HEK293 (cell line): ENCODE measurements at regions not wholly inside any gene's neighbourhood (a gene's known extent, or its start where the extent isn't known, plus 50 kb on each side); places are given as distances from the start of the nearest gene placed in this dataset.

Experiments
- CTCF ChIA-PET: fragments of 350-600 bp; formaldehyde crosslinking; extraction: SDS; loops from one replicate; lab custom pipeline; 2021; ENCODE audit warnings: antibody characterized with exemption; lab: Yijun Ruan, JAX
- POLR2A ChIA-PET: fragments of 300-600 bp; formaldehyde crosslinking; extraction: SDS; loops from one replicate; lab custom pipeline; 2020; ENCODE audit warnings: antibody characterized with exemption, inconsistent platforms; lab: Yijun Ruan, JAX
- H3K27ac ChIP-seq: fragments of 200-500 bp; sonication (Bioruptor generic); 2 replicates; pipeline ENCODE4 v1.5.1; 2014; ENCODE audit warnings: low read depth, low read length, control low read depth, inconsistent platforms; ENCODE audit errors: extremely low read depth
- H3K36me3 ChIP-seq, 2 experiments: fragments of 200-500 bp in 1 of 2; sonication (Bioruptor generic) in 1 of 2; 1 replicate in 1 of 2; 2 replicates in 1 of 2; pipeline ENCODE4 v1.5.1; 2014 to 2017; ENCODE audit warnings: inconsistent platforms in 2 of 2, low read length in 2 of 2; ENCODE audit not compliant: control insufficient read depth in 2 of 2, insufficient read depth in 1 of 2
- H3K4me1 ChIP-seq: fragments of 200-500 bp; sonication (Bioruptor generic); 2 replicates; pipeline ENCODE4 v1.5.1; 2014; ENCODE audit warnings: mild to moderate bottlenecking, low read length, inconsistent platforms; ENCODE audit not compliant: control insufficient read depth, insufficient read depth
- H3K4me3 ChIP-seq: 2 replicates; pipeline ENCODE4 v1.5.1; 2011; ENCODE audit warnings: low read depth, mild to moderate bottlenecking, control low read depth, low read length, moderate library complexity
- H3K9me3 ChIP-seq: fragments of 200-500 bp; sonication (Bioruptor generic); 2 replicates; pipeline ENCODE4 v1.5.1; 2014; ENCODE audit warnings: low read depth, low read length, inconsistent platforms; ENCODE audit not compliant: control insufficient read depth, insufficient read depth
- BCL11A ChIP-seq: fragments of 450-650 bp; formaldehyde crosslinking; IDR thresholded peaks from 2 replicates; pipeline ENCODE4 v1.5.1; 2016; ENCODE audit warnings: low read depth, missing biosample characterization, missing genetic modification characterization
- ELK4 ChIP-seq: IDR thresholded peaks from 2 replicates; pipeline ENCODE4 v1.6.1; 2011; ENCODE audit warnings: mild to moderate bottlenecking, low read depth, low read length, borderline replicate concordance
- FEZF1 ChIP-seq: fragments of 450-650 bp; formaldehyde crosslinking; IDR thresholded peaks from 2 replicates; pipeline ENCODE4 v1.5.1; 2016; ENCODE audit warnings: missing biosample characterization, missing genetic modification characterization
- GLIS1 ChIP-seq: fragments of 450-650 bp; formaldehyde crosslinking; IDR thresholded peaks from 2 replicates; pipeline ENCODE4 v1.5.1; 2016; ENCODE audit warnings: missing biosample characterization, missing genetic modification characterization
- KLF16 ChIP-seq: fragments of 450-650 bp; formaldehyde crosslinking; IDR thresholded peaks from 2 replicates; pipeline ENCODE4 v1.5.1; 2017; ENCODE audit warnings: missing biosample characterization, missing genetic modification characterization
- PRDM1 ChIP-seq: fragments of 450-650 bp; formaldehyde crosslinking; IDR thresholded peaks from 2 replicates; pipeline ENCODE4; 2016; ENCODE audit warnings: missing biosample characterization, missing genetic modification characterization
- RBAK ChIP-seq: fragments of 450-650 bp; formaldehyde crosslinking; IDR thresholded peaks from 2 replicates; pipeline ENCODE4 v1.5.1; 2016; ENCODE audit warnings: missing biosample characterization, missing genetic modification characterization
- SP2 ChIP-seq: fragments of 450-650 bp; formaldehyde crosslinking; IDR thresholded peaks from 2 replicates; pipeline ENCODE4 v1.5.1; 2016; ENCODE audit warnings: missing biosample characterization, missing genetic modification characterization
- ZFP3 ChIP-seq: fragments of 450-650 bp; formaldehyde crosslinking; IDR thresholded peaks from 2 replicates; pipeline ENCODE4 v1.5.1; 2016; ENCODE audit warnings: low read depth, missing biosample characterization, missing genetic modification characterization
- ZNF169 ChIP-seq: fragments of 450-650 bp; formaldehyde crosslinking; IDR thresholded peaks from 2 replicates; pipeline ENCODE4 v1.5.1; 2016; ENCODE audit warnings: missing biosample characterization, missing genetic modification characterization
- ZNF211 ChIP-seq: fragments of 450-650 bp; formaldehyde crosslinking; IDR thresholded peaks from 2 replicates; pipeline ENCODE4 v1.5.1; 2016; ENCODE audit warnings: low read depth, missing biosample characterization, missing genetic modification characterization
- ZNF214 ChIP-seq: fragments of 450-650 bp; formaldehyde crosslinking; IDR thresholded peaks from 2 replicates; pipeline ENCODE4 v1.5.1; 2017; ENCODE audit warnings: missing biosample characterization, mild to moderate bottlenecking, missing genetic modification characterization, borderline replicate concordance
- ZNF24 ChIP-seq: fragments of 450-650 bp; formaldehyde crosslinking; IDR thresholded peaks from 2 replicates; pipeline ENCODE4 v1.5.1; 2016; ENCODE audit warnings: missing biosample characterization, missing genetic modification characterization
- ZNF391 ChIP-seq: fragments of 450-650 bp; formaldehyde crosslinking; IDR thresholded peaks from 2 replicates; pipeline ENCODE4 v1.5.1; 2016; ENCODE audit warnings: low read depth, missing biosample characterization, missing genetic modification characterization, borderline replicate concordance
- ZNF416 ChIP-seq: fragments of 450-650 bp; formaldehyde crosslinking; IDR thresholded peaks from 2 replicates; pipeline ENCODE4 v1.5.1; 2016; ENCODE audit warnings: missing biosample characterization, missing genetic modification characterization
- ZNF426 ChIP-seq: fragments of 450-650 bp; formaldehyde crosslinking; IDR thresholded peaks from 2 replicates; pipeline ENCODE4 v1.5.1; 2017; ENCODE audit warnings: missing biosample characterization, missing genetic modification characterization, mild to moderate bottlenecking, inconsistent platforms, moderate library complexity
- ZNF473 ChIP-seq: fragments of 450-650 bp; formaldehyde crosslinking; IDR thresholded peaks from 2 replicates; pipeline ENCODE4 v1.5.1; 2017; ENCODE audit warnings: missing biosample characterization, missing genetic modification characterization
- ZNF521 ChIP-seq: fragments of 450-650 bp; formaldehyde crosslinking; IDR thresholded peaks from 2 replicates; pipeline ENCODE4 v1.5.1; 2017; ENCODE audit warnings: missing biosample characterization, mild to moderate bottlenecking, missing genetic modification characterization
- ZNF544 ChIP-seq: fragments of 450-650 bp; formaldehyde crosslinking; IDR thresholded peaks from 2 replicates; pipeline ENCODE4 v1.5.0; 2017; ENCODE audit warnings: missing biosample characterization, missing genetic modification characterization
- ZNF558 ChIP-seq: fragments of 450-650 bp; formaldehyde crosslinking; IDR thresholded peaks from 2 replicates; pipeline ENCODE4 v1.5.1; 2016; ENCODE audit warnings: missing biosample characterization, missing genetic modification characterization
- ZNF561 ChIP-seq: fragments of 450-650 bp; IDR thresholded peaks from 2 replicates; pipeline ENCODE4 v1.5.1; 2018; ENCODE audit warnings: missing biosample characterization, missing genetic modification characterization, borderline replicate concordance
- ZNF585B ChIP-seq: fragments of 450-650 bp; formaldehyde crosslinking; IDR thresholded peaks from 2 replicates; pipeline ENCODE4 v1.5.1; 2016; ENCODE audit warnings: missing biosample characterization, missing genetic modification characterization
- ZNF626 ChIP-seq: fragments of 450-650 bp; sonication (Bioruptor Pico); formaldehyde crosslinking; IDR thresholded peaks from 2 replicates; pipeline ENCODE4 v1.5.1; 2018; ENCODE audit warnings: missing biosample characterization, missing genetic modification characterization, inconsistent platforms
- ZNF785 ChIP-seq: fragments of 450-650 bp; formaldehyde crosslinking; IDR thresholded peaks from 2 replicates; pipeline ENCODE4 v1.5.1; 2016; ENCODE audit warnings: missing biosample characterization, missing genetic modification characterization
- ZSCAN5A ChIP-seq: fragments of 450-650 bp; formaldehyde crosslinking; IDR thresholded peaks from 2 replicates; pipeline ENCODE4 v1.5.1; 2016; ENCODE audit warnings: missing biosample characterization, missing genetic modification characterization
- TF ChIP-seq, protein P1 (sequence below): fragments of 450-650 bp; formaldehyde crosslinking; IDR thresholded peaks from 2 replicates; pipeline ENCODE4 v1.5.1; 2017; ENCODE audit warnings: missing biosample characterization, mild to moderate bottlenecking, missing genetic modification characterization, moderate library complexity
- TF ChIP-seq, protein P2 (sequence below): fragments of 450-650 bp; formaldehyde crosslinking; IDR thresholded peaks from 2 replicates; pipeline ENCODE4 v1.5.1; 2016; ENCODE audit warnings: missing biosample characterization, missing genetic modification characterization

GRCh38 chr1:86277936-86278335 lies 118.2 kb downstream of the ODF2L start:
- CTCF ChIA-PET, result interaction anchor here (0.5 kb wide), 1 partner anchor 15 kb away, joined by 3 read pairs; no protein-coding TSS in a partner anchor
- TF ChIP-seq ZNF169 (tag by site-specific recombination) (no peak), ZNF426 (no peak), ZFP3 (no peak), BCL11A (no peak), ZNF626 (tag by site-specific recombination) (no peak), ZNF391 (no peak), KLF16 (no peak), ZNF558 (tag by site-specific recombination) (no peak), ZNF24 (no peak), ZNF521 (tag by site-specific recombination) (no peak), ZNF473 (tag by site-specific recombination) (no peak), RBAK (tag by site-specific recombination) (no peak), ELK4 (no peak), ZSCAN5A (tag by site-specific recombination) (no peak), PRDM1 (tag by site-specific recombination) (no peak), SP2 (tag by site-specific recombination) (no peak), ZNF544 (tag by site-specific recombination) (no peak), GLIS1 (tag by site-specific recombination) (no peak)
- TF ChIP-seq, protein P1, sequence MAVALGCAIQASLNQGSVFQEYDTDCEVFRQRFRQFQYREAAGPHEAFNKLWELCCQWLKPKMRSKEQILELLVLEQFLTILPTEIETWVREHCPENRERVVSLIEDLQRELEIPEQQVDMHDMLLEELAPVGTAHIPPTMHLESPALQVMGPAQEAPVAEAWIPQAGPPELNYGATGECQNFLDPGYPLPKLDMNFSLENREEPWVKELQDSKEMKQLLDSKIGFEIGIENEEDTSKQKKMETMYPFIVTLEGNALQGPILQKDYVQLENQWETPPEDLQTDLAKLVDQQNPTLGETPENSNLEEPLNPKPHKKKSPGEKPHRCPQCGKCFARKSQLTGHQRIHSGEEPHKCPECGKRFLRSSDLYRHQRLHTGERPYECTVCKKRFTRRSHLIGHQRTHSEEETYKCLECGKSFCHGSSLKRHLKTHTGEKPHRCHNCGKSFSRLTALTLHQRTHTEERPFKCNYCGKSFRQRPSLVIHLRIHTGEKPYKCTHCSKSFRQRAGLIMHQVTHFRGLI (tag by site-specific recombination), result no peak
- TF ChIP-seq, protein P2, sequence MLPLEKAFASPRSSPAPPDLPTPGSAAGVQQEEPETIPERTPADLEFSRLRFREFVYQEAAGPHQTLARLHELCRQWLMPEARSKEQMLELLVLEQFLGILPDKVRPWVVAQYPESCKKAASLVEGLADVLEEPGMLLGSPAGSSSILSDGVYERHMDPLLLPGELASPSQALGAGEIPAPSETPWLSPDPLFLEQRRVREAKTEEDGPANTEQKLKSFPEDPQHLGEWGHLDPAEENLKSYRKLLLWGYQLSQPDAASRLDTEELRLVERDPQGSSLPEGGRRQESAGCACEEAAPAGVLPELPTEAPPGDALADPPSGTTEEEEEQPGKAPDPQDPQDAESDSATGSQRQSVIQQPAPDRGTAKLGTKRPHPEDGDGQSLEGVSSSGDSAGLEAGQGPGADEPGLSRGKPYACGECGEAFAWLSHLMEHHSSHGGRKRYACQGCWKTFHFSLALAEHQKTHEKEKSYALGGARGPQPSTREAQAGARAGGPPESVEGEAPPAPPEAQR (tag by site-specific recombination), result no peak
- no peaks in the 10 kb centered on the region for H3K9me3 ChIP-seq
- H3K4me3 ChIP-seq, result no peak overlapping the region
- no peaks in the 10 kb centered on the region for H3K36me3 ChIP-seq
- no peaks in the 10 kb centered on the region for H3K4me1 ChIP-seq
- no peak overlapping the region for H3K27ac ChIP-seq
- POLR2A ChIA-PET, result no interaction called here

DNA sequence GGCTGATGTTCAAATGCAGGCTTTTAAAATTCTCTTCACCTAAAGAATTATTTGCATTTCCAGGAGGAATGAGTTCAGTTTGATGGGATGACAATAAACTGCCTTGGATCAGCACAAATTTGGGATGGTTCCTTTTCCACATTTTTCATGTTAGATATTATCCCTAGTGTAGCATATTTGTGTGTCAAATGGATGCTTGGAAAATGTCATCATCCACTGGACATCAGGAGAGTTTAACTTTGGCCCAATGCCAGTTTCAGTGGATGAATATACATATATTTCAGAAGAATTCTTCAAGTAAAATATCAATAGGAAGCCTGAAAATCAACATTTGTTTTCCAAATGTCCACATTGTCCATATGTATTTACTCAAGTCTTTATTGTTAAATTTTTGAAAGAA lies 116.5 kb upstream of the COL24A1 start:
- CTCF ChIA-PET, result no interaction called here
- H3K36me3 ChIP-seq, result no peaks in the 10 kb centered on the region
- no peak overlapping the region for H3K27ac ChIP-seq
- H3K4me1 ChIP-seq, result no peaks in the 10 kb centered on the region
- H3K9me3 ChIP-seq, result no peaks in the 10 kb centered on the region
- POLR2A ChIA-PET, result no interaction called here
- no peak overlapping the region for H3K4me3 ChIP-seq
- TF ChIP-seq ZNF211 (tag by site-specific recombination), result no peak
- TF ChIP-seq ZNF416 (tag by site-specific recombination), result no peak
- no peak for TF ChIP-seq ZNF561 (tag by site-specific recombination)
- TF ChIP-seq ZNF785 (tag by site-specific recombination), result no peak
- no peak for TF ChIP-seq FEZF1
- no peak for TF ChIP-seq ZNF585B (tag by site-specific recombination)
- TF ChIP-seq ELK4, result no peak
- no peak for TF ChIP-seq ZNF214
